K562 (cell line): ENCODE measurements at regions not wholly inside any gene's neighbourhood (a gene's known extent, or its start where the extent isn't known, plus 50 kb on each side); places are given as distances from the start of the nearest gene placed in this dataset.
A peak's percentile ranks its signal among the peaks of the same experiment; 100 is the strongest.

ENCODE experiments used
- ATAC-seq: fragments of 200-7000 bp; cut with Tn5 transposase; 3 replicates; pipeline ENCODE4 v1.9.1; 2020; ENCODE audit warnings: moderate library complexity
- BruUV-seq: library from RNA; stranded (reverse); fragments of 400-500 nt; replicated peaks from 2 replicates; lab custom pipeline; 2021; lab: Mats Ljungman, UMichigan
- CTCF ChIA-PET: fragments of 300-600 bp; formaldehyde crosslinking; extraction: SDS; loops from one replicate; lab custom pipeline; 2021; ENCODE audit warnings: low intra/inter-chr PET ratio; lab: Yijun Ruan, JAX
- POLR2A ChIA-PET: fragments of 300-600, 350-650 bp; sonication (Branson Sonifier 250); formaldehyde crosslinking; extraction: SDS; loops from one replicate; lab custom pipeline; 2021; ENCODE audit warnings: antibody characterized with exemption, inconsistent platforms; lab: Yijun Ruan, JAX
- DNase-seq, 4 experiments: peaks; one replicate each; pipeline versions ENCODE4 v3.0.0 to v3.0.0-alpha.2; 2011 to 2018; ENCODE audit warnings: low spot score in 3 of 4, mixed read lengths in 3 of 4; ENCODE audit errors: extremely low read depth in 1 of 4
- FAIRE-seq: peaks from 2 replicates; lab custom pipeline; 2011; peaks lifted over from hg19 to GRCh38; lab: Jason Lieb, UNC
- H2AFZ ChIP-seq: 2 replicates; pipeline ENCODE4 v1.6.0; 2011; ENCODE audit warnings: low read depth, low read length, control low read depth, inconsistent platforms
- H3K27ac ChIP-seq: fragments of 200-600 bp; 3 replicates; pipeline ENCODE4 v1.8.0; 2011; ENCODE audit warnings: low read depth, mild to moderate bottlenecking, control low read depth, inconsistent platforms, low read length, moderate library complexity, mixed read lengths; ENCODE audit errors: extremely low read depth
- H3K27me3 ChIP-seq, 2 experiments: fragments of 300-600 bp in 1 of 2; 2 replicates in 1 of 2; 3 replicates in 1 of 2; pipeline versions ENCODE4 v1.6.0 to v1.8.0; 2011; ENCODE audit warnings: inconsistent platforms in 2 of 2, low read length in 2 of 2, mild to moderate bottlenecking in 1 of 2, mixed read lengths in 1 of 2, moderate library complexity in 1 of 2; ENCODE audit not compliant: control insufficient read depth in 2 of 2, insufficient read depth in 2 of 2
- H3K36me3 ChIP-seq: fragments of 300-600 bp; 3 replicates; pipeline ENCODE4 v1.8.0; 2011; ENCODE audit warnings: mild to moderate bottlenecking, low read length, inconsistent platforms; ENCODE audit not compliant: control insufficient read depth, insufficient read depth
- H3K4me1 ChIP-seq, 2 experiments: fragments of 200-600 bp in 1 of 2; replicated peaks in 1 of 2; 2 replicates in 1 of 2; 3 replicates in 1 of 2; pipeline versions ENCODE4 v1.5.1 to v1.8.0; 2011; ENCODE audit warnings: inconsistent platforms in 2 of 2, low read length in 2 of 2, mild to moderate bottlenecking in 1 of 2, mixed read lengths in 1 of 2, moderate library complexity in 1 of 2; ENCODE audit not compliant: control insufficient read depth in 2 of 2, insufficient read depth in 2 of 2
- H3K4me2 ChIP-seq: 2 replicates; pipeline ENCODE4 v1.6.1; 2011; ENCODE audit warnings: low read length, control low read depth, inconsistent platforms, mixed read lengths; ENCODE audit not compliant: insufficient read depth
- H3K4me3 ChIP-seq: fragments of 200-600 bp; sonication (generic), shearing (Covaris generic); 2 replicates; pipeline ENCODE4 v1.5.1; 2016; ENCODE audit warnings: control low read depth, inconsistent platforms
- H3K79me2 ChIP-seq: fragments of 200-600 bp; 3 replicates; pipeline ENCODE4 v1.8.0; 2011; ENCODE audit warnings: low read length, inconsistent platforms; ENCODE audit not compliant: control insufficient read depth, insufficient read depth
- H3K9ac ChIP-seq, 2 experiments: 2 replicates each; pipeline versions ENCODE4 v1.6.0 to v1.6.1; 2011; ENCODE audit warnings: low read depth in 2 of 2, low read length in 2 of 2, control low read depth in 1 of 2, inconsistent platforms in 1 of 2, mild to moderate bottlenecking in 1 of 2, mixed read lengths in 1 of 2; ENCODE audit not compliant: insufficient read depth in 1 of 2
- H3K9me1 ChIP-seq: one replicate; pipeline ENCODE4 v1.6.0; 2011; ENCODE audit warnings: inconsistent platforms, mild to moderate bottlenecking, low read length, moderate library complexity; ENCODE audit not compliant: control insufficient read depth, insufficient read depth
- H3K9me3 ChIP-seq: replicated peaks from 2 replicates; pipeline ENCODE4 v1.5.1; 2011; ENCODE audit warnings: low read depth, low read length, inconsistent platforms; ENCODE audit not compliant: control insufficient read depth, insufficient read depth
- H4K20me1 ChIP-seq: replicated peaks from 2 replicates; pipeline ENCODE4 v1.6.1; 2011; ENCODE audit warnings: low read length, inconsistent platforms, mixed read lengths; ENCODE audit not compliant: control insufficient read depth, insufficient read depth
- ARID2 ChIP-seq: fragments of 450-650 bp; IDR thresholded peaks from 2 replicates; pipeline ENCODE4 v1.6.1; 2017; ENCODE audit warnings: antibody characterized with exemption, mild to moderate bottlenecking
- DNMT1 ChIP-seq: fragments of 450-650 bp; IDR thresholded peaks from 2 replicates; pipeline ENCODE4 v1.6.1; 2016; ENCODE audit warnings: antibody characterized with exemption, mild to moderate bottlenecking
- POLR2B ChIP-seq: fragments of 450-650 bp; IDR thresholded peaks from 2 replicates; pipeline ENCODE4 v1.6.1; 2018; ENCODE audit warnings: low read depth; ENCODE audit not compliant: partially characterized antibody
- SIN3B ChIP-seq: fragments of 450-650 bp; IDR thresholded peaks from 2 replicates; pipeline ENCODE4 v1.6.1; 2017; ENCODE audit warnings: low read depth, mild to moderate bottlenecking, moderate library complexity
- WGBS: fragments of 100-300 bp; shearing (Covaris generic); methylation state at CpG from one replicate; pipeline ENCODE4 v1.1.6; 2016; ENCODE audit warnings: low coverage, mixed read lengths; ENCODE audit not compliant: insufficient coverage; ENCODE audit errors: missing lambda C conversion rate; 5-methylcytosine and 5-hydroxymethylcytosine counted together
- in situ Hi-C: fragments of 300-500 bp; cut with MboI; formaldehyde crosslinking; loops from 4 replicates; pipeline ENCODE4 v1.15.0; 2018; ENCODE audit warnings: inconsistent platforms, mixed read lengths
- intact Hi-C: fragments of 100-400 bp; cut with micrococcal nuclease; formaldehyde crosslinking; loops from 2 replicates; pipeline ENCODE4 v1.14.2; 2022
- TF ChIP-seq, protein P1 (sequence below), 2 experiments: fragments of 450-650 bp in 1 of 2; sonication (generic) in 1 of 2; formaldehyde crosslinking in 1 of 2; IDR thresholded peaks in 1 of 2; conservative IDR thresholded peaks in 1 of 2; 2 replicates each; pipeline versions ENCODE4 v1.6.1 to v1.8.1; 2016 to 2023; ENCODE audit warnings: mild to moderate bottlenecking in 2 of 2, moderate library complexity in 2 of 2, inconsistent platforms in 1 of 2, missing genetic modification reagents in 1 of 2

DNA sequence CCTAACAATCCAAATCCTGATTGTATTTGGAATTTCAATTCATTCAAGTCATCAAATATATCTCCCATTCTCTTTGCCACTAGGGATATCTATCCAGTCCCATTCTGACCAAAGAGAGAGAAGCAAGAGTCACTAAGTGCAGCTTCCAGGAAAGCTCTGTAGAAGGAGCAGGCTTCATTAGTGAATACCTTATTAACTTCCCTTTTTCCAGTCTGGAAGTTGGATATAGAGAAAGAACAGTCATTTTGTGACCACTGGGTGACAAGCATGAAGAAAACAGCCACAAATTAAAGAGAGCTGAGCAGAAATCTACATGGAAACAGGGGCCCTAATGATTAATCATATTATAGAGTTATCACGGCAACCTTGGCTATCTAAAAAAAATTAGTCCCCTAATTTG is 190.7 kb upstream of the ADO start:
- no peak overlapping the region for H2AFZ ChIP-seq
- H3K4me3 ChIP-seq: no peak overlapping the region
- no TSS peak for BruUV-seq
- ATAC-seq: no peak
- no peak overlapping the region for H3K4me2 ChIP-seq
- WGBS: 0% methylated on average over 1 of the region's 1 CpG
- no peak for TF ChIP-seq SIN3B
- no peak for TF ChIP-seq ARID2
- no peak for TF ChIP-seq POLR2B
- ChIA-PET POLR2A (interaction anchor here (0.7 kb wide), 1 partner anchor 428 kb away, joined by 3 read pairs; no protein-coding TSS in a partner anchor), CTCF (no interaction called here)
- H3K79me2 ChIP-seq: no peaks in the 10 kb centered on the region
- H4K20me1 ChIP-seq: no peaks in the 10 kb centered on the region
- intact Hi-C loops: loop anchor here (5.0 kb wide), 3 partner anchors 203 to 543 kb away; partner anchors contain the start of gene EGR2
- FAIRE-seq: no peak
- no peaks in the 10 kb centered on the region for H3K9me1 ChIP-seq
- DNase-seq: no peak
- H3K9me3 ChIP-seq: no peaks in the 10 kb centered on the region
- no peak overlapping the region for H3K27ac ChIP-seq
- no peaks in the 10 kb centered on the region for H3K4me1 ChIP-seq
- no peaks in the 10 kb centered on the region for H3K36me3 ChIP-seq
- in situ Hi-C loops: loop anchor here (10.0 kb wide), 1 partner anchor 541 kb away; no protein-coding TSS in a partner anchor
- no peak overlapping the region for H3K9ac ChIP-seq
- H3K27me3 ChIP-seq: no peaks in the 10 kb centered on the region

DNA sequence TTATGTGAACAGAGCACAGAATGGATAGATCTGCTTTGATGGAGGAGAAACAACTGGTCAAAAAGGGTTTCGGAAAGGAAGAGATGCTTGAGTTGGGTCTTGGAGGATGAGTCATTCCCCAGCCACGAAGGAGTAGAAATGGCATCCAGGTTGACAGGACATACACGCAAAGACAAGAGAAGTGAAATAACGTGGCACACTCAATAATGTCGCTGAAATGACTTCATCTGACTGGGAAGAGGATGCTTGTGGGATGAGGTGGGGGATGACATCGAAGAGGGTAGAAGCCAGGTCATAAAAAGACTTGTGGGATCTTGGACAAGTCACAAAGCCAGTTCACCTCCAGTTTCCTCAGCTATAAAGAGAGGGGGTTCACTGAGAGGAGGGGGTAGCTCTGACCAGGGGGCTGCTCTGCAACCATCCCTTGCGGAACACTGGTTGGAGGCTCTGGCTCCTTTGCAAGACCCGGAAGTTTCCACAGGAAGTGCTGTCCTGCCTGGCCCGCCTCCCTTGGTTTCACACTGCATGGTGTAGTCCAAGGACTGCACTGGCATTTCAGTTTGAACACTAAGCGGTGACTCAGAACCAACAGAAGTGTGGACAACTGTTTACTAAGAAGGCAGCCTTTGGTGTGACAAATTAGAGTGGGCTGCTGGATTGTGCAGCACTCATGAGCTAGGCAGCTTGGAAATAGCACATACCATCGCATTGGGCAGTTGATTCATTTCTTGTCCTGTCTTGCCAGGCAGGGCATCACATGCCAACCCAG is 189.9 kb upstream of the ADO start:
- Histone ChIP-seq H3K27ac (no peak overlapping the region), H3K27me3 (no peaks in the 10 kb centered on the region), H4K20me1 (no peaks in the 10 kb centered on the region), H3K4me2 (no peak overlapping the region), H3K4me1 (no peaks in the 10 kb centered on the region), H2AFZ (no peak overlapping the region), H3K9me1 (no peaks in the 10 kb centered on the region), H3K9ac (no peak overlapping the region), H3K4me3 (no peak overlapping the region), H3K9me3 (no peaks in the 10 kb centered on the region), H3K79me2 (no peaks in the 10 kb centered on the region), H3K36me3 (no peaks in the 10 kb centered on the region)
- in situ Hi-C loops: loop anchor here (10.0 kb wide), 1 partner anchor 540 kb away; no protein-coding TSS in a partner anchor
- DNase-seq (no peak), FAIRE-seq (no peak), ATAC-seq (no peak)
- intact Hi-C loops: loop anchor here (5.0 kb wide), 3 partner anchors 203 to 543 kb away; partner anchors contain the start of gene EGR2
- no peak for TF ChIP-seq DNMT1
- TF ChIP-seq, protein P1, sequence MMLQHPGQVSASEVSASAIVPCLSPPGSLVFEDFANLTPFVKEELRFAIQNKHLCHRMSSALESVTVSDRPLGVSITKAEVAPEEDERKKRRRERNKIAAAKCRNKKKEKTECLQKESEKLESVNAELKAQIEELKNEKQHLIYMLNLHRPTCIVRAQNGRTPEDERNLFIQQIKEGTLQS (IDR thresholded peaks at IDR 0.05): 0 out of 2 replicates have a peak, but pooled peaks have one; percentile 28
- TF ChIP-seq, protein P1 (CRISPR knock-in tag; conservative IDR thresholded peaks at IDR 0.05): no peak
- ChIA-PET POLR2A (interaction anchor here (0.6 kb wide), 1 partner anchor 155 kb away, joined by 5 read pairs; no protein-coding TSS in a partner anchor), CTCF (no interaction called here)
- 1% methylated on average over 11 of the region's 11 CpGs for WGBS
- no TSS peak for BruUV-seq
